ENCODE measurements at regions not wholly inside any gene's neighbourhood (a gene's known extent, or its start where the extent isn't known, plus 50 kb on each side); places are given as distances from the start of the nearest gene placed in this dataset.

DNA sequence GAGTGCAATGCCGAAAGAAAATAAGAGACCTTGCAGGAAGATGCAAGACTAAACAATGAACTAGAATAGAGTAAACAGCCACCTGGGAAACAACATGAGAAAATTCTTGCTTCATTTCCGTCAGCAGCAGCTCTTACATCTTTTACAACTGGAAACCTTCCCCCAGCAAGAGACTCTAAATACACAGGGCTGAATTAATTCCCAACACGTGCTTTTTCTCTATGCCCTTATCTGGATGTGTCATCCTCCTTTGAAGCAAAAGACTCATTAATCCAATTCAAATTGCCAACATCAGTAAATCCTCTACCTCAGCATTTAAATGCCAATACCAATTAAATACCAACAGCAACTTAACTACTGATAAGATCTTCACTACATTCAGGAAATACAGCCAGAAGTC lies 99.0 kb upstream of the PDE1C start:
- no peak for DNase-seq

DNA sequence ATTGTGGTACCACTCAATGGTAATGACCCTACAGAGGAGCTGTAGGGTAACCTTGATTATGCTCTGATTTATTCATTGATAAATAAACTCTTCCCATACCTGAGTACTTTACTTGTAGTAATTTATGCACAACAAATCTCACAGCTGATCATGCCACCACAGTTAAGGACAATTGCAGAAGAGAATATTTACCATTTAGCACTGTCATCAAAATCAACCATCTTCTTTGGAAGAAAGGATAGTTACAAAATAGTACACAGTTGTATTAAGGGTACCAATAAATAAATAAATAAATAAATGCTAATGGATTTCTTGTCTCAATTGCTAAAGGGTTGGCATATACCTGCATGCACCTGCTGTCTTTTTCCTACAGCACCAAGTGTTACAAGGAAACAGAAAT lies 97.6 kb upstream of the PDE1C start:
- DNase-seq = no peak

DNA sequence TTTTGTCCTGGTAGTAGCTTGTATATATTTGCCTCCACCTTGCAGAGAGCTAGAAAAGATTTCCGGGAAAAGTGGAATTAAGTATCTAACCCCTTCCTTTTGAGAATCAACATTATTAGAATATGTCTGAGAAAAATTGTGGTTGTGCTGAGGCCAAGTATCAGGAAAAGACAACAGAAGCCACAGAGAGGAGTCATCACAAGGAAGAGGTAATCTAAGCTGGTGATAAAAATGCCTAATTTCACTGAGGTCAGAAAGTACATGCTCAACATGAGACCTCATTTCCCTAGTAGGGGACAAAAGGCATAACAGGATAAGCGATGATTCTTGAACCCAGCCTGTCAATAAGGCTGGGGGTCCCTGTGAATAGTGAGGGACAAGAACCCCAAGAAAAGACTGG lies 97.0 kb upstream of the PDE1C start:
- DNase-seq = no peak

DNA sequence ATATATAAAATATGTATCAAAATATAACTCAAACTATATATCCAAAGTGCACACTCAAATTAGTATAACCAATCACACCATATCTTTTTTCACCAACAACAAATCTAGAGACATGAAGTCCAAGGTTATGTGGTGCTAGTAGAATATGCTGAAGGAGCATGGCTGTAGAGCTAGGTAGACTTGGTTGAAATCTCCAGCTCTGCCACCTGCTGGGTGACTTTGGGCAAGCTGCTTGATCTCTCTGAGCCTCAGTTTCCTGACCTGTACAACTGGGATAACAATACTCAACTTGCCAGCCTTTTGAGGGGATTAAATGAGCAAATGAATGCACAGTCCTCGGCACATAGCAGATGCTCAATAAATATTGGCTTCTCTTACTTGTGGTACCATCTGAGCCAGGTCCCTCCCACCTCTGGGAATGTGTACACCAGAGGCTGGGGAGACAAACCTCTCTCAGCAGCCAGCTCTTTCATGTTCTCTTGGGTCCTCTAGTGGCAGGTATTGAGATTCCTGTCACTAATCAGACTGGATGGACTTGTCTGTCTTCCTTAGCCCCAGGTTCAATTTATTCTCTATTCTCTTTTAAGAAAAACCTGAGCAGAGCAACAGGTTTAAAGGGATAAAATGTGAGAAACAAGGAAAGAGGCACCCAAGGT lies 94.3 kb upstream of the PDE1C start:
- DNase-seq = no peak

DNA sequence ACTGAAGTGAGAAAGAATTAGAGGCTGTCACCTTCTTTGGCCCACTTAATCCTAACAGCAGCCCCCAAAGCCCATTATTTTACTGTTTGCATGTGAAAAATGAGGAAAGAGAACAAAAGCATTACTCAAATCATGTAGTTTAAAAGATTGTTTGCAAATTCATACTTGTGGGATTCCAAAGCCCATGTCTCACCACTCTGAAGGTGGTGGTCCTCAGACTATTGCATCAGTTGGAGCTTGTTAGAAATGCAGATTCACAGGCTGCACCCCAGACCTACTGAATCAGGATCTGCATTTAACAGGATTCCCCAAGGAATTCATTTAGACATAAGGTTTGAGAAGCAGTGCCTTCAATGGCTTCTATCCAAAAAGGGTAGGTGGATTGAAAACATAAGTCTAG lies 93.7 kb upstream of the PDE1C start:
- DNase-seq = no peak

DNA sequence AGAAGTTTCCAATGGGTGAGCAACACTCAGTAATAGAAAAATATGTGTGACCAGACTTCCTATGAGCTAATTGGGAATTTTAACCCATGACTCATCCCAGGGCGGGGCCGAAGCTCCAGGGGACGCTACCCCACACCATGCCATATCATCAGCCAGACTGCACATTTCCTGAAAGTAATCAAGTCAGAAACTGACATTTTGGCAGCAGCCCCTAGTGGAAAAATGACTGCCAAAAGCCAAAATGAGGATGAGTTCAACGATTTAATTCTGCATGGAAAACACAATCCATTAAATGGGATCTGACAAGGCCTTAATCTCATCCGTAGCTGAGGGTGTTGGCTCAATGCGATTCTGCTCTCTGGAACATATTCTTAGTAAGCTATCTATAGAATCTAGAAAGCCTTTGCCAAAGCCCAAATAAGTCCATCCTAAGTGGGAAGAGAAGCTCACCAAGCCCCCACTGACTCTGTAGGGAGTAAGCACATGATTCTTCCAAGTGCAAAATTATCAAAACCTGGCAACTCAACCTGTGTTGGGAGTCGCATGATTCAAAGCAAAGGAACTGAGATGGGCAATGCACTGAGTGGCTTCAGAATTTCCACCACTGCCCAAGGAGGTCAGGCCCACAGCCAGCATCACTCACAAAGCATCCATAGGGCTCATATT lies 93.1 kb upstream of the PDE1C start:
- peak; percentile 1 to 8 for DNase-seq

DNA sequence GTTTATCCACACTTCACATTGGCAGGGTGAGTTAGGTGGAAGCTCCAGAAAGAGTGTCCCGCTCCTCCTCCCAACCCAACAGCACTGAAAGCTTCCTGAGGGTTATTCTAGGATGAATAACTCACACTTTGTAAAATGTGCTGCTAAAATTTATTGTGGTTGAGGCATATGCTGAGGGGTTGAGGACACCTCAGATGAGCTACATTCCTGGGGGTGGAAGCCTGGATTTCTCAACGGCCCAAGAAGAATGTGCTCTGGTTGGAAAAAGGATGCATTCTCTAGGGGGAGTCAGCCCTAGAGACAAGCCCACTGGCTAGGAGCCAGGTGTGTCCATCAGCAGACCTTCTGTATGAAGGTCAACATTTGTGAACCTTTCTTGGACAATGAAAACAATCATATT lies 91.5 kb upstream of the PDE1C start:
- no peak for DNase-seq

DNA sequence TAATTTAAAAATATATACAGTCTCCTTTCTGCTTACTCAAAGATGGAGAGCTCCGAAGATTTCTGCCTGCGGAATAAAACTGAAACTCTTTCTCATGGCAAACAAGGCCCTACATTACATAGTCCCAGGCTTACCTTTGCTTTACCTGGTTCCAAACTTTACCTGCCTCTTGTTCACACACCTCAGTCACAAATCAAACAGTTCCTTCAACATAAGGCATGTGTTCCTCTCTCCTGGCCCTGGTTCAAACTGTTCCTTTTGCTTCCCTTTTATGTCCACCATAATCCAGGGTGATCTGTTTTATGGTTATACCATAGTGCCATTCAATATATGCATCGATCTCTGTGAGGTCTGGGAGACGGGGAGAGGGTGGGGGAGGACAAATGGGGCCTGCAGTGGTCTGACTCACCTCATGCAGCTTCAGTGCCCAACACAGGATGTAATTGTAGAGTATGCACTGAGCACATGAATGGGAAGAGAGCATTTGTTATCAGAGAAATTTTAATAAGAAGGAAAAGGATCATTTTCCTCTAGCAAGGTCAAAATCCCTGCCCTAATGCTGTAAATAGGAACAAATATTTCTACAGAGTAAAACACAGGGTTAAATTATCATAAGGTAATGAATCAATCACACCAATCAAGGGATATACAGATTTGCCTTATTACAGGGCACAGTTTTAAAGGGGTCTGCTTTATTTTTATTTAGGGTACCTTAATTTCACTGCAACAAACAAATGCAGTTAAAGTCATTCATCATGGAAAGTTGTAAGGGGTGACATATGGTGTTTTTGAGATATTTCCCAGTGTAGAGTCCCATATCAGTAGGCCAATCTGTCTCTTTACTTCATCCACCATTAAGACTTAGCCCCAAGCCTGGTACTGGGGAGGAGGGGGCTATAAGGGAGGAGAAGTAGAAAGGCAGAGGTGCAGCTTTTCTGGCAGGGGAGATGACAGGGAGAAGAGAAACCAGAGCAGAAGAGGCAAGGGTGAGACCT lies 88.8 kb upstream of the PDE1C start:
- no peak for DNase-seq

DNA sequence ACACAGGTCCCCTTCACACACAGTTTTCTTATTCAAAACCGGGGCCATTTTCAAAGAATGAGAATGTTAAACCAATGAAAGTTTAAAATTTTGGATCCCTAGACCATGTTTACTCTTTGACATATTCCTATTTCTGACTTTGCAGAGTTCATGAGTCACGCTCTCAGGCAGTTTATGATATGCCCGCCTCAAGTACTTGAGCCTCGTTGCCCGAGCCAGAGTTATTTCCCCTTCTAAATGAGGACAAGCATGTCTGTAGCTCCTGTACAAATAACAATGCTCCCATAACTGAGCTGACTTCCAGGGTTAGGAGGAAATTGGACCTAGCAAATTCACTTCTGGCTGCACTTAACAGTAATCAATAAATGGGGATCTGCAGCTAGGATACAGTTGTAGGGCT lies 87.9 kb upstream of the PDE1C start:
- no peak for DNase-seq

DNA sequence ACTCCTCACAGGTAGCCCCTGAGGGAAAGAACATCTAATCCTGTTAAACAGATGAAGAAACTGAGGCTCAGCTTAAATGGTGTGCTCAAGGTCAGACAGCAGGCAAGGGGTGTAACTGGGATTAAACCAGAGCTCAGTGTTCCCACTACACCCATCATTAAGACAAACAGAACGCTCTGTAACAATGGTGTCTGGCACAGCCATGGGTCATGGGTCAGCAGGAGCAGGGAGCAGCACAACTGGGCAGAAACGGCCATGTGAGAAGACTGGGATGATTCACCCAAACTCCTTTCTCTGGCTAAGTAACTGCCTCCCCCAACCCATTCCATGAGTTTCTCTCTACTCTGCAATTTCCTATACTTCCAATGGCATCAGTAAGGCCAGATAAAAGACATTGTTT lies 85.5 kb upstream of the PDE1C start:
- DNase-seq = no peak

DNA sequence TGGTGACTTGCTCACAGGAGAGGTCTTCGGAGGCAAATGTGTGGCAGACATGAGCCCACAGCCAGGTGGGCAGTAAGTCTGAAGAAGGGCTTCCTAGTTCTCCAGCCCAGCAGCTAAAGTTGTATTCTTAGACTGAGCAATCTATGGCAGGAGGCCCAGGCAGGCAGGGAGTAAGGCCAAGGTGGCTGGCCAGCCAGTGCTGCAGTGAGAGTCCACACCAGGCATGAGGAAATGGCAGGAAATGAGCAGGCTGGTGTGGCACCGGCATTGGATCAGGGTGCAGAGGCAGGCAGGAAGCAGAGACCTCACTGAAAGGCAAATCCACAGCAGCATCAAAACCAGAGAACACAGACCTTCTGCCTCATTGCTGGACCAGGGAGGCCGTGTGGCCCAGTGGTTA lies 84.6 kb upstream of the PDE1C start:
- DNase-seq = no peak

DNA sequence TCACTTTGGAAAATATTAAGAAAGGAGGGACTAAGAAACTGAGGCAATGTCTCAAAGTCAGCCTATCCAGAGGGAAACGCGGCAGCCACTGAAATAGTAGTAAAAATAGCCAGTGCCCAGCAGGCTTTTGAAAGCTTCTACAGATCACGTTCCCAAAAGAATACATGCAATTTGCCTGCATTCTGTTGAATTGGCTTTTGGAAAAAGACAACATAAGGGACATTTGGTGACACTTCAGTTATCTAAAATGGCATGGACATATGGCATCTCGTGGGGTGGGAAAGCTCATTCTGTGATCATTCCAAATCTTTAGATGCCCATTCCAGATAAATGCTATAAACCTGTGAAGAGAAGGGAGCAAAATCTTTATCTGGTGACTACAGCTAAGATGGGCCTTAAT lies 82.8 kb upstream of the PDE1C start:
- DNase-seq = no peak

DNA sequence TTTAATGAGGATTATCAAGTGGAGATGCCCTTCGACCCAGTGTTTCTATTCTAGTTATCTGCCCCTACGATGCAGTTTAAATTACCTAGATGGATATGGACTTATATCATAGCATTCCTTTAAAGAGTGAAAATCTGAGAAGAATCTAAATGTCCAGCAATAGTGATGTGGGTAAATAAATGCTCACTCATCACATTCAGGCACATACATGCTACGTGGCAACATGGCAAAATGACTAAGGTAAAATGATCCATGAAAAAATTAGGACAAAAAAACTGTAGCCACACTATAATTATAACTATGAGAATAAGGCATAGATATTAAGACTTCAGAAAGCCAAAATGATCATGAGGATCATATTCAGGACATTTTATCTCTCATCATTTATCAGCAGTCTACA lies 82.4 kb upstream of the PDE1C start:
- DNase-seq = no peak

DNA sequence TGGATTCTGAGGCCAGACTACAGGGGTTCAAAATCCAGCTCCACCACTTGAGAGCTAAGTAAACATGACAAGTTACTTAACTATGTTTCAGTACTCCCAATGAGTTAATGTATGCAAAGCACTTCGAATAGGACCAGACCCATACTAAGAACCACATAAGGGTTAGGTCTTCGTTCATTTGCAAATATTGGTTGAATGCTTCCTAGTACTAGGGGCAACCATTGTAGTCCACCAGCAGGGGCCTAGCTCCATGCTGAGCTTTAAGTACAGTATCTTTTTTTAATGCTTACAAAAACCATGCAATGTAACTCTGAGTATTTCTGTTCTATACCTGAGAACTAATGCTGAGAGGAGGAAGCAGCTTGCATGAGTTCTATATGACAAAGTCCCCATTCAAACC lies 80.4 kb upstream of the PDE1C start:
- DNase-seq = no peak

DNA sequence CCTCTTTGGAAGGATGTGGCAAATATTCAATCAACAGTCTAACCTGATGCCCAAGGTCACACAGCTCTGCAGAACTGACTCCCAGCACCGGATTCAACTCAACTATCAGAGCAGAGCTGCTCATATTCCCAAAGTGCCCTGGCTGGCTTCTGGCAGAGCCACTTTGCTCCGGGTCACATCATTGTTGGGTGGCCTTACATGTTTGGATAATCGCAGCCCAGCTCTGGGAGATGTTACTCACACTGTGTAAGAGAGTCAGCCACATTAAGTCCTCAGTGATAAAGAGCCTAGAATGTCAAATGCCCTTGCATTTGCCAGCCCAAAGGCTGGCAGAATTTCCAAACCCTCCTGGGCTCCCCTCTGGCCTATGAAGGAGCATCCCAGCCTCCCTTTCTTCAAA lies 79.8 kb upstream of the PDE1C start:
- DNase-seq = no peak

DNA sequence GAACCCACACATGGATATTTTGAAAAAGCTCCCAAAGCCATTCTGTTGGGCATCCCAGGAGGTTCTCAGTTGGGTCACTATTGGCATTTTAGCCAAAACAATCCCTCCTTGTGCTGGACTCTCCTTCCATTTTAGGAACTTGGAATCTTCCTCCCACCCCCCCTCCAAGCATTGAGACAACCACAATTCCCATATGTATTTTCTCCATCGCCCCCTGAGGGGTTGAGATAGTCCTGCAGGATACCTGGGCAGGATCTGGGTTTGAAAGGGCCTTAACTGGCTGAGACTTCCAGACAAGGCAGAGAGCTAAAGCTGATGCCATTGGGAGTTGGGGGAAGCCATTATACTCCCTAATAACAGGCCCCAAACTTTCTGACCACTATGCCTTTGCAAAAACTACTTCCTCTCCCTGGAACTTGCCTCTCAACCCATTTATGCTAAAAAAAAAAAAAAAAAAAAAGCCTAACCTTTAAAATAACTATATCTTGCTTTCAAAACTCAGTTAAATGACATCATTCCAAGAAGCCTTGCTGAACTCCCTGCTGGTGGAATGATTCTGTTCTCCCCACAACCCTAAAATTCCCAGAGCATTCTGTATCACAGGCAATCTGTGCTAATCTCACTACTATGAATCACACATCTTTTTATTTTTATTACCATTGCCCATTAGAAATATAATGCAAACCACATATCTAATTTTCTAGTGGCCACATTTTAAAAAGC lies 77.5 kb upstream of the PDE1C start:
- DNase-seq = no peak

DNA sequence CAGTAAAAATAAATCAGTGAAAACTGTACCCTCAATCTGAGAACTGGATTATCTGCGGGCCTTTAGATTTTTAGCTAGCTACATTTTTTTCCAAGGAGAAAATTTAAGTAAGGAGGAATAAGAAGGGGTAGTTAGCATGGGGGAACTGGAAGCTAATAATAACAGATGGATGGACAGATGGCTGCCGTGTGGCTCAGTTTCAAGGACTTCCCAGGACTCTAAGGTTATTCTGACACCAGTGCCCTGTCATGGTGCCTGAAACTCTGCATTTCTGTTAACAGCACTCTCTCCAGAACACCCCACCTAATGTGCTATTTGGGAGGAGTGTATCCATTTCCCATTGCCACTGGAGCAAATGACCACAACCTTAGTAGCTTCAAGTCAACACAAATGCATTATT lies 75.7 kb upstream of the PDE1C start:
- no peak for DNase-seq

DNA sequence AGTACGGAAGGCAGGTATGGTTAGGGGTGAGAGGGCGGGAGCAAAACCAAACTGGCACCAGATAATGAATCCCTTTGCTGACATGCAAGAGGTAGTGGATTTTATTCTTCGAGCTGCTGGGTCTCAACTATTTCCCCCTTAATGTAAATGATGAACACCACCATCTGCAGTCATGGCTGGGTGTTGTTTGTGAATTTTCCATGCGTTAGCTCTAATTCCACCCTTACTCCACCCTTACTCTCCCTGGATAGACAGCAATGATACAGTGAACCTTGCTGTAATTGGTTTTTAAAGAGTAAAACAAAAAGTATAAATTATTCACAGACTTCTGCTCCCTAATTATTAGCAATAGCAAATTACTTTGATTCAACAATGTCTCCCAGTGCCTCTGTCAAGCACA lies 74.5 kb upstream of the PDE1C start:
- DNase-seq = no peak

DNA sequence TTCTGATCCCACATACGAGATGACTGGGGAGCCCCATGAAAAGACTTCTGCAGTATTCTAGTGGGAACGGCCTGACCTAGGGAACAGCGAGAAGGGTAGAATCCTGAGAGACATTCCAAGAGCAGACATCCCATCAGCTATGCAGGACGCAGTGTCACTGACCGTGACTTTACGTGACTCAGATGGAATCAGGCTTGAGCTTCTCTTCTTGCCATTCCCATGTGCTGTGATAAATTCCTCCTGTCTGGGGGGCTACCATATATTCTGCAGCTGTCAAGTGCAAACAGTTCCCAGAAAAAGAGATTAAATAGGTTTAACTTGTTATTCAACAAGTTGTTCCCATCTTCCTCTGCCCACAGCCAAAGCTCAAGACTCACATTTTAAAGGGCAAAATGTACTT lies 73.1 kb upstream of the PDE1C start:
- DNase-seq = no peak

DNA sequence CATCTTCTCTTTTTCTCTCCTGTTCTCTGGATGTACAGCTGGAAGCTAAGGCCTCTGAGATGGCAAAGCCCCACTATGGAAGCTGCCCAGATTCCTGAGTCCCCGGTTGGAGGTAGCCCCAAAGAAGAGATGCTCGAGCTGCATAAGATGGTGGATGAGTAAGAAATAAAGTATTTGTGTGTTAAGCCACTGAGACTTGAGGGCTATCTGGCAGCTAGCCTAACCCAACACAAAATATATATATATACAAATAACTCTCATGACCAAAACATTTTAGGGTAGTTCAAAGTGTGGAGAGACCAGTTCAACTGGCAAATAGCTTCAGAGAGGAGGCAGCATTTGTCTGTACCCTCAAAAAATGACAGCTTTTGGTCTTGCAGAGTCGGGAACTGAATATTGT lies 72.4 kb upstream of the PDE1C start:
- DNase-seq = no peak

DNA sequence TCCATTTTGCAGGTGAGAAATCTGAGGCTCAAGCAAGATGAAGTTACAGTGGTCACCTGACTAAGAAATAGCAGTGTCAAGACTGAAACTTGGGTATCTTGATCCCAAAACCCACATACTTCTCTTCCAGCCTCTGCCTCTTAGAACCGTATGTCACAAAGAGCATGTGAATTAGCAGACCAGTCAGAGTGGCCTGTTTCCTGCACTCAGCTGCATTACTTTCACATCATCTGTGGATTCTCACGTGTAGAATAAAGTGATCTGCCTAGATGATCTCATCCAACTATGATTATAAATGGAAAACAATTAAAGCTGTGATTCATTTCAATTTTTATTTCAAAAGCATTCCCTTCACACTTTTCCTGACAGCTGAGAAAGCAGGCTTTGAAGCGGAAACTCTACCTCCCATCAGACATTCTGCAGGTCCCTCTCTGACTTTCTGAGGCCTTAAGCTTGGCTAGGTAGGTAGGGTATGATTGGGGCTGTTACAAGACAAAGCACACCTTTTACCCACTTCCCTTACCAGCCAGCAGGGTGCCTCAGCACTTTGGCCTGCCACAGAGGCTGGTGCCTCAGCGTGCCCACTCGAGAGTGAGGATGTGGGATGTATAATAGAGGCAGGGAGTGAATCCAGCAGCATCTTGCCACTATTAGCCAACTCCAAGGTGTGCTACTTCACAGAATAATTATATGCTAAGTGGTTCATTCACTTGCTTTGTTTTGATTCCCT lies 70.2 kb upstream of the PDE1C start:
- DNase-seq = no peak

DNA sequence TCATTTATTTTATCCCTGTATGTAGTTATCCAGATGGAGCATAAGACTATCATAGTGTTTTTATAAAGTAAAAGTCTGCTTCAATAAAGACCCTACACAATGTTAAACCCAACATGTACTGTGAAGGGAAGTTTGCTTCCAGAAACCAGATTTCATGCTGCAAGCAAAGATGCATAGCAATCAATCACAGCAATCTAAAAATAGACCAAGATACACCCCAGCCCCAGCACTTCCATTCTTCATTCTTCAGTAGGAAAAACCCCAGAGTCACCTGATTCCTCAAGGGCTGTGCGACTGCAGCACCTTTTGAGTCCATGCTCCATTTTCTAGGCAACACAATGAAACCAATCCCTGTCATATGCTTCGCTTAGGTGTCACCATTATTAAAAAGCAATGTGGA lies 66.9 kb upstream of the PDE1C start:
- no peak for DNase-seq

DNA sequence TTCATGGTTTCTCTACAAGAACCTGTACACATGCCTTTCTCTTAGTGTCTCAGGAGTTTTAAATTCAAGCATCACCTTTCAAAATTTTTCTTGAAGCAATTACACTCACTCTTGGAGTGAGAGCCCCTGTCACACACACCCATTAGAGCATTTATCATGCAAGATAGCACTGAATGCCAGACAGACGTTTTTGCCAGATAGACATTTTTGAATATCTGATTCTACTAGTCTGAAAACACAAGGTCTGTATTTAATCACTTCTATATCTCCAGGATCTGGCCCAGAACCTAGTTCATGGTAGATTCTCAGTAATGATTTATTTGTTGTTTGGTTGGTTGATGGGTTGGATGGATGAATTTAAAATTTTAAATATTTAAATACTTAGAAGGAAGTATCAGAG lies 60.9 kb upstream of the PDE1C start:
- no peak for DNase-seq

All from inflammatory macrophage treated with lipopolysaccharide for 1 hour (primary cell).